ENCODE measurements at regions not wholly inside any gene's neighbourhood (a gene's known extent, or its start where the extent isn't known, plus 50 kb on each side); places are given as distances from the start of the nearest gene placed in this dataset.
A peak's percentile ranks its signal among the peaks of the same experiment; 100 is the strongest.
"Not testable (repeated sequence)": the region's sequence is repeated elsewhere in the genome, so short reads cannot be mapped to it uniquely, and the experiment has no call there.

GRCh38 chr15:96867992-96868391 lies 537.5 kb downstream of the NR2F2 start:
- Histone ChIP-seq H3K4me1 (ENCODE audit: insufficient read depth, poor library complexity, severe bottlenecking) (no peaks in the 10 kb centered on the region), H3K27ac (ENCODE audit: poor library complexity, severe bottlenecking) (no peak overlapping the region), H3K27me3 (ENCODE audit: insufficient read depth, poor library complexity, severe bottlenecking) (peaks cover 13% of the 10 kb centered on the region), H3K9me3 (ENCODE audit: severe bottlenecking) (no peaks in the 10 kb centered on the region), H3K4me3 (ENCODE audit: severe bottlenecking) (no peak overlapping the region), H3K36me3 (ENCODE audit: low read depth) (no peaks in the 10 kb centered on the region)
- DNase-seq (ENCODE audit: low spot score) (no peak), ATAC-seq (ENCODE audit: low read depth) (no peak)
- TF ChIP-seq CTCF (IDR thresholded peaks at IDR 0.05; ENCODE audit: poor library complexity, severe bottlenecking), result no peak

GRCh38 chr15:96869122-96869521 lies 538.6 kb downstream of the NR2F2 start:
- TF ChIP-seq CTCF (IDR thresholded peaks at IDR 0.05; ENCODE audit: poor library complexity, severe bottlenecking), result no peak
- no peak overlapping the region for H3K27ac ChIP-seq (ENCODE audit: poor library complexity, severe bottlenecking)
- H3K4me1 ChIP-seq (ENCODE audit: insufficient read depth, poor library complexity, severe bottlenecking), result no peaks in the 10 kb centered on the region
- no peaks in the 10 kb centered on the region for H3K9me3 ChIP-seq (ENCODE audit: severe bottlenecking)
- H3K36me3 ChIP-seq (ENCODE audit: low read depth), result no peaks in the 10 kb centered on the region
- H3K27me3 ChIP-seq (ENCODE audit: insufficient read depth, poor library complexity, severe bottlenecking), result peaks cover 9% of the 10 kb centered on the region
- no peak overlapping the region for H3K4me3 ChIP-seq (ENCODE audit: severe bottlenecking)
- ATAC-seq (ENCODE audit: low read depth) (peak; percentile 73), DNase-seq (ENCODE audit: low spot score) (no peak)

GRCh38 chr15:96869790-96870189 lies 539.3 kb downstream of the NR2F2 start:
- no peak for TF ChIP-seq CTCF (IDR thresholded peaks at IDR 0.05; ENCODE audit: poor library complexity, severe bottlenecking)
- no peak for DNase-seq (ENCODE audit: low spot score)

GRCh38 chr15:96870580-96870979 lies 540.1 kb downstream of the NR2F2 start:
- DNase-seq (ENCODE audit: low spot score) (no peak), ATAC-seq (ENCODE audit: low read depth) (no peak)
- no peaks in the 10 kb centered on the region for H3K9me3 ChIP-seq (ENCODE audit: severe bottlenecking)
- no peak overlapping the region for H3K27ac ChIP-seq (ENCODE audit: poor library complexity, severe bottlenecking)
- no peaks in the 10 kb centered on the region for H3K36me3 ChIP-seq (ENCODE audit: low read depth)
- no peaks in the 10 kb centered on the region for H3K4me1 ChIP-seq (ENCODE audit: insufficient read depth, poor library complexity, severe bottlenecking)
- TF ChIP-seq CTCF (IDR thresholded peaks at IDR 0.05; ENCODE audit: poor library complexity, severe bottlenecking), result no peak
- H3K4me3 ChIP-seq (ENCODE audit: severe bottlenecking), result no peak overlapping the region
- H3K27me3 ChIP-seq (ENCODE audit: insufficient read depth, poor library complexity, severe bottlenecking), result peaks cover 9% of the 10 kb centered on the region

More at GRCh38 chr15:96869790-96870189, 539.3 kb downstream of the NR2F2 start:
- Histone ChIP-seq H3K36me3 (ENCODE audit: low read depth) (no peaks in the 10 kb centered on the region), H3K9me3 (ENCODE audit: severe bottlenecking) (no peaks in the 10 kb centered on the region), H3K27me3 (ENCODE audit: insufficient read depth, poor library complexity, severe bottlenecking) (peaks cover 8% of the 10 kb centered on the region), H3K4me3 (ENCODE audit: severe bottlenecking) (no peak overlapping the region), H3K4me1 (ENCODE audit: insufficient read depth, poor library complexity, severe bottlenecking) (no peaks in the 10 kb centered on the region), H3K27ac (ENCODE audit: poor library complexity, severe bottlenecking) (no peak overlapping the region)
- ATAC-seq (ENCODE audit: low read depth), result no peak

GRCh38 chr15:96877442-96877841 lies 546.9 kb downstream of the NR2F2 start:
- H3K27ac ChIP-seq (ENCODE audit: poor library complexity, severe bottlenecking); H3K4me1 ChIP-seq (ENCODE audit: insufficient read depth, poor library complexity, severe bottlenecking): not testable (repeated sequence)

More at GRCh38 chr15:96877442-96877841, 546.9 kb downstream of the NR2F2 start:
- DNase-seq (ENCODE audit: low spot score); H3K9me3 ChIP-seq (ENCODE audit: severe bottlenecking); H3K36me3 ChIP-seq (ENCODE audit: low read depth); H3K27me3 ChIP-seq (ENCODE audit: insufficient read depth, poor library complexity, severe bottlenecking); ATAC-seq (ENCODE audit: low read depth); H3K4me3 ChIP-seq (ENCODE audit: severe bottlenecking): not testable (repeated sequence)
